GM21737 (cell line): ENCODE measurements at regions not wholly inside any gene's neighbourhood (a gene's known extent, or its start where the extent isn't known, plus 50 kb on each side); places are given as distances from the start of the nearest gene placed in this dataset.
"Not testable (repeated sequence)": the region's sequence is repeated elsewhere in the genome, so short reads cannot be mapped to it uniquely, and the experiment has no call there.

ENCODE experiments used
- ATAC-seq: cut with Tn5 transposase; IDR thresholded peaks from one replicate; pipeline ENCODE4 v1.9.1; 2021; ENCODE audit warnings: mild to moderate bottlenecking, moderate library complexity; ENCODE audit not compliant: unreplicated experiment

DNA sequence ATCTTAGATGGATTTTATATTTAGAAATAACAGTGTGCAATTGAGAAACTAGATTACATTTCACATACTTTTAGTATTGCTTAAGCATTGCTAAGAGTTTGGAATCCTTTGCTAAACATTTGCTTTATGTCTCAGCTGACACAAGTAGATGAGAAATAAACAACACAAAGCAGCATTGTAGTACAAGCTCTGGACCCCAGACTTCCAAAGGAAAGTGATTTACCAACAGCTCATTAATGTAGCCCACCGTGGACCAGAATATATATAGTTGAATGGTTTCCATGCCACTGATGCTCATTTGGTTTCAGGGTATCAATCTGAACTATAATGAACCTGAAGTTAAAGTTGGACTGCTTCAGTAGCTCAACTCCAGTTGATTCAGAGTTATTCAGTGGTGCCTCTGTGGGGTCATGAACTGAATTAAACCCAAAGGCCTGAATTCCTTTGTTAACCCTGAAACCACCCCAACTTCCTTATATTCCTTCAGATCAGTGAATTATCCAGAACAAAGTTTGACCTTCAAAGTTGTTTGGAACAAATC is 132.1 kb upstream of the NEIL3 start:
- ATAC-seq = no peak

DNA sequence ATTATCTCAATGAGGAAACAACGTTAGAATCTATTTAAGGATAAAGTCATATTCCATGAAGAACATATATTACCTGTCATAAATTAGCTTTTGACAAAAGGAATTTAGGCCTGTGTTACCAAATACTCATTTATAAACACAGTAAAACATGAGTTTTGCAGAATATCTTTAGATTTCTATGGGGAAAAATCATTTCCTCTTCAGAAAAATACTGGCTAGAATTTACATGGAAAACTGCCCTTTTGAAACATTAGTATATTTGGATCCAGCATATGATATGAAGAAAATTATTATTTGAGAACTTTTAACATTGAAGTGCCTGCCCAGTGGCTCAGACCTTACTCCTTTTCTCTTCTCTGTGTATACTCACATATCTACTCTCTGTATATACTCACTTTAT is 131.4 kb upstream of the NEIL3 start:
- ATAC-seq = no peak

- ATAC-seq = no peak
Measured at GRCh38 chr4:177182166-177182565, 127.5 kb upstream of the NEIL3 start.

DNA sequence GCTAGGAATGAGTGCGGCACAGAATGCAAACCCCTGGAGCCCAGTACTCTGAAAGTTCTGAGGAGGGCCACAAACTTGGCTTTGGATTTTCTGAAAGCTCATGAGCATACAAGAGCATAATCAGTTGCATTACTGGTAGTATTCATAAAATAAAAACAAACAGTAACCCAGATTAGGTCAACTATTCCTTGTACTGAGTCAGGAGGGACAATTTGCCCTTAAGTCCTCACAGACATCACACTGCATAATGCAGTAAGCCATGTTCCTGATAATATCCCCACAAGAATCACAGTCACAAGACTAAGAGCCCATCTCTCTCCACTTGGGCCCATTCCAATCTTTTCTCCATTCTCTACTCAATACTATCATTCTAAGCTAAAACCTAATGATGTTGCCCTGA is 126.9 kb upstream of the NEIL3 start:
- no peak for ATAC-seq

DNA sequence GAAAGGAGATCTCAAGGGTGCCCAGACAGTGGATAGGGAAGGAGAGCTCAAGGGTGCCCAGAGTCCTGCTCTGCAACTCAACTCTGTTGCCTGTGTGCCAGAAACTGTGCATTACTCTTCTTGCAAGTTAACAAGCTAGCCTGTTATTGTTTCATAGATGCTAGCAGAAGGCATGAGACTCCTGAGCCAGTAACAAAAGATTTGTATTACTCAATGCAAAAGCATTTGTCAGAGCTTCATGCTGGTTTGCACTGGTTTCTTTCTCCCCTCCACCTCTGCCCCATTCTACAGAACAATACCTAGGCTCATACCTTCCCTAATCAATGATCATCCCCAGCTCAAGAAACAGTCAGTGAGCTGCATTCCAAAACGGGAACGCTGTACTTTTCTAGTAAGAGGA is 124.5 kb upstream of the NEIL3 start:
- ATAC-seq = no peak

DNA sequence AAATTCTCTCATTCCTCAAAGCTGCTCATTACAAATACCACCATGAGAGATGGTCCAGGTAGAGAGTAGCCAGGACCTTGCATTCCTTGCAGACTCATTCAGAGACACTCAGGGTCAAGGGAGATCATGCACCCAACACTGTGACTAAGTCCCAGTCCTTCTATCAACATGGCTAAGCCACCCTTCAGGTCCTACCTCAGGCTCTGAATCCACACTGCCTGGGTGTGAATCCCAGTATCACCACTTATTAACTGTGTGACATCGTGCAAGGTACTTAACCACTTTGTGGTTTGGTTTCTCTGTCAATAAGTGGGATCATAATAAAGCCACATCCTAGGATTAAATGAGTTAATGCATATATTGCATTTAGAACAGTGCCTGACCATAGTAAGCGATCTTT is 124.1 kb upstream of the NEIL3 start:
- ATAC-seq = no peak

- ATAC-seq = no peak
Measured at GRCh38 chr4:177187371-177187770, 122.3 kb upstream of the NEIL3 start.

DNA sequence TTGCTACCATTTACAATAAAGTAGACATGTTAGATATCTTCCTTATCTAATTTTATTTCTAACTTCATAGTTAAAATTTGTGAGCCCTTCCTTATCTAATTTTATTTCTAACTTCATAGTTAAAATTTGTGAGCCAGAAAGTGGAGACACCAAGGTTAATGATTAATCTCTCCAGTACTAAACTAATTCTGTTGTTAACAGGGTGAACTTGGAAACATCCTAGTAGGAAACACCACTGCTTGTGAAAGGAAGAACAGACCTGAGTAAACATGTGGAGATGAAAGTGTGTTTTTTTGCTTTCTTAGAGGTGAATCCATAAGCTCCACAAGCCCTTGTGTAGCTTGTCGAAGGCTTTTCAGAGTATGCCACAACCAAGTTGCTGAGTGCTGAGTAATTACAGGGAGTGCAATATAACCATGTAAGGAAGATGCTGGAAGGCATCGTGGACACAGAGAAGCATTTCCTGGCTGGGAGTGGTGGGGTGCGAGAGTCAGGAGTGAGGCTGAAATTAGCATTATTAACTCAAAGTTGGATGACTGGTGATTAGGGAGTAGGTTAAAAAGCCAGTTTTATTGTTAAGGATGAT is 118.6 kb upstream of the NEIL3 start:
- no peak for ATAC-seq

DNA sequence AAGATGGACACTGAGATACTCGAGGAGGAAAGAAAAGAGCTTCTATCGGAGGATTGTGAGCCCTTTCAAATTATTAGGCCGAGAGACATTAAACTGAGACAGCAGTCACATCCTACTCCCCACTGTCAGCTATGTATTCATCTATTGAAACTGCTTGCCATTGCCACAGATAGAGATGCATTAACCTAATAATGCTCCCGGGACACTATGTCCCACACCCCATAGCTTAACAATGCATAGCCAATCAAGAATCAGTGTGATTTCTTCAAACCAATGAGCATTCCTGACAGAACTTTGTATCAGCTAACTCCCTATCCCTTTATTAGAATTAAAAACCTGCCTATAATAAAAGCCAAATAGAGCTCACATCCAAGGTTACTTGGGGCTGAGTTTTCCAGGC is 118.1 kb upstream of the NEIL3 start:
- no peak for ATAC-seq

- no peak for ATAC-seq
Measured at GRCh38 chr4:177191991-177192390, 117.7 kb upstream of the NEIL3 start.

DNA sequence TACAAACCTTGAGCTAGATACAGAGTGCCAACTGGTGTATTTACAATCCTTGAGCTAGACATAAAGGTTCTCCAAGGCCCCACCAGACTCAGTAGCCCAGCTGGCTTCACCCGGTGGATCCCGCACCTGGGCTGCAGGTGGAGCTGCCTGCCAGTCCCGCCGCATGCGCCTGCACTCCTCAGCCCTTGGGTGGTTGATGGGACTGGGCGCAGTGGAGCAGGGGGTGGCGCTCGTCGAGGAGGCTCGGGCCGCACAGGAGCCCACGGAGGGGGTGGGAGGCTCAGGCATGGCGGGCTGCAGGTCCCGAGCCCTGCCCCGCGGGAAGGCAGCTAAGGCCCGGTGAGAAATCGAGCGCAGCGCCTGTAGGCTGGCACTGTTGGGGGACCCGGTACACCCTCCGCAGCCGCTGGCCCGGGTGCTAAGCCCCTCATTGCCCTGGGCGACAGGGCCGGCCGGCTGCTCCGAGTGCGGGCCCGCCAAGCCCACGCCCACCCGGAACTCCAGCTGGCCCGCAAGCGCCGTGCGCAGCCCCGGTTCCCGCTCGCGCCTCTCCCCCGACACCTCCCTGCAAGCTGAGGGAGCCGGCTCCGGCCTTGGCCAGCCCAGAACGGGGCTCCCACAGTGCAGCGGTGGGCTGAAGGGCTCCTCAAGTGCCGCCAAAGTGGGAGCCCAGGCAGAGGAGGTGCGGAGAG is 116.5 kb upstream of the NEIL3 start:
- ATAC-seq = not testable (repeated sequence)

DNA sequence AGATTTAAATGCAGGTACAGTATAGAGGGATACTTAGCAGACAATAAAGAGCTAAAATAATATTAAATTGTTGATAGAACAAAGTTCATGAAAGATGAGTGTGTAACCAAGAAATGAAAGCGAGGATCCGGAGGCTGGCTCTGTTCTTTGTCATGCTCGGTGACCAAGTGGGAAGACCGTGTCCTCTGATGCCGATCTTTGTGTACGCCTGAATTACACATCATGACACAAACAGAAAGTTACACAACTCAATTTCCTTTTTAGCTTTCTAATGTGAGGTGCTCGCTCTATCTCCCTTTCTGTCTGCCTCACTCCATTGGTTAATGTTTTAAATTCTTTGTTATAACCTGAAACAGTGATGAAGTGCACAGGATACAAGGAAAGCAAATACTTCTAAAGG is 114.8 kb upstream of the NEIL3 start:
- no peak for ATAC-seq

DNA sequence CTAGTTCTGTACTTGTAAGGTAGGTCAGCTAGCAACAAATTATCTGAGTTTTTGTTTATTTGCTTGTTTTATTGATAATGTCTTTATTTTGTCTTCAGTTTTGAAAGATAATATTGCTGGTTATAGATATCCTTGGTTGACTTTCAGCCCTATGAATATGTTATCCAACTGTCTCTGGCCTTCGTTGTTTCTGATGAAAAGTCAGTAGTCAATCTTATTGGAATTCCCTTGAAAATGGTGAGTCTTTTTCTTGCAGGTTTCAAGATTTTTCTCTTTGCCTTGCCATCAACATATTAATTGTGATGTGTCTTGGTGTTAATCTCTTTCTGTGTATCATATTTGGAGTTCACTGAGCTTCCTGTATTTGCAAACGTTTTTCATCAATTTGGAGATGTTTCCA is 113.1 kb upstream of the NEIL3 start:
- ATAC-seq = no peak

GRCh38 chr4:177201614-177202013 is 108.1 kb upstream of the NEIL3 start:
- ATAC-seq = no peak

DNA sequence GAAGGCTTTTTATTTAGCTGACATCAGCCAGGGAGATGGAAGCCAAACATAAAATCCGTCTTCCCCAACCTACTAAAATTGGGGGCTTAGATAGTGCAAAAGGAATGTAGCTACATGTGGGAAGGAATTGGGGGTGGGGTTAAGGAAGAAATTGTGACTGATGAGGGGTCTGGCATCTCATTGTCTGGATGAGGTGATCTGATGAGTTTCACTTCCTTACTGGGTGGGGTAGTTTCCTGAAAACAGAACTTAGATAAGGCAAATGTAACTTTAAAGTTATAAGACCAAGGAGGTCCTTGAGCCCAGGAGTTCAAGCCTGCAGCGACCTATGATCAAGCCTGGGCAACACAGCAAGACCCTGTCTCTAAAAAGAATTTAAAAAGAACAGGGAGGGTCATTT is 105.5 kb upstream of the NEIL3 start:
- no peak for ATAC-seq

DNA sequence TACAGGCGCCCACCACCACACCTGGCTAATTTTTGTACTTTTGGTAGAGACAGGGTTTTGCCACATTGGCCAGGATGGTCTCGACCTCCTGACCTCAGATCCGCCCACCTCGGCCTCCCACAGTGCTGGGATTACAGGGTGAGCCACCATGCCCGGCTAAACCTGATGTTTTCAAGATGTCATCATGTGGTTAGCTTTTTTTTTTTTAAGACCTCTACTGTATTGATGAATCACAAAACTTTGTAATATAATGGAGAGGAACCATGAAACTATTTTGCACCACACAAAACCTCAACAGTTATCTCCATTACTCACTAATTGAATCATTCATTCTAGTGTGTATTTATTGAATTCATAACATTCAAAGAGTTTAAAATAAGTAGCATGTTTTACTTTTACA is 94.7 kb upstream of the NEIL3 start:
- ATAC-seq = no peak

DNA sequence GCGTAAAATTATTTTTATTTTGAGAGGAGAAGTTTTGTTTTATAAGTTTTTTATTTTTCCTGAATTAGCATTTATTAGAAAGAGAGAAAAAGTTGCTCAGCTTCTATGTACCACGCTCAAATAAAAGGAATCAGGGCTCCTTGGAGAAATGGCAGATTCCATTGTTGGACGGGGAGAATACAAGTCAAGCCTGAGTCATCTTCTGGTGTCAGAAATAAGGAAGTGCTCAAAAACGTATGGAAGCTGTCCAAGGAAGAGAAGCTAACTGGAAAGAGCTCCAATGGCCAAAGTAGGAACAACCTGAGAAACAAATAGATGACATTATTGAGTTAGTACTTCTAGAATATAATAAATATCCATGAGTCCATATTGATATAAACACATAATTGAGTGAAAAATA is 89.3 kb upstream of the NEIL3 start:
- ATAC-seq = no peak

- ATAC-seq = no peak
Measured at GRCh38 chr4:177222781-177223180, 86.9 kb upstream of the NEIL3 start.

DNA sequence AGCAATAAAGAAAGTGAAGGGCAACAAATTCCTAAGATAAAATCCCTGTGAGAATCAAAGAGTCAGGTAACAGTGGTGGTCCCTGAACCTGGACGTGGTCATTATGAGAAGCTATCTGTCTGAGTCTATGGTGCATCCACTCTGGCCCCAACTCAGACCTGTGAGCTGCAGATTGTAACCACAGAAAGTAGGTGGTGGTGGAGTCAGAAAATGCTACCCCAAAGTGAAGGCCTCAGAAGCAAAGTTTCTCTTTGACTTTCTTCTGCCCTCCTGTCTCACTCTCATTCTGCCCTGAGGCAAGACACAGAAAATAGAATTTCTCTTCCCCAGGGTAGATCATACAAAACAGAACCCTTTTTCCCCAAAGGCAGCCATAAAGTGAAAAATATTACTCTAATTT is 84.1 kb upstream of the NEIL3 start:
- no peak for ATAC-seq

DNA sequence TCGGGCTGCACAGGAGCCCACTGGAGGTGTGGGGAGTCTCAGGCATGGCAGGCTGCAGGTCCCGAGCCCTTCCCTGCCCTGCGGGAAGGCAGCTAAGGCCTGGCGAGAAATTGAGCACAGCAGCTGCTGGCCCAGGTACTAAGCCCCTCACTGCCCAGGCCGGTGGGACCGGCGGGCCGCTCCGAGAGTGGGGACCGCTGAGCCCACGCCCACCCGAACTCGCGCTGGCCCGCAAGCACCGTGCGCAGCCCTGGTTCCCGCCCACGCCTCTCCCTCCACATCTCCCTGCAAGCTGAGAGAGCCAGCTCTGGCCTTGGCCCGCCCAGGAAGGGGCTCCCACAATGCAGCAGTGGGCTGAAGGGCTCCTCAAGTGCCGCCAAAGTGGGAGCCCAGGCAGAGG is 82.0 kb upstream of the NEIL3 start:
- ATAC-seq = no peak

GRCh38 chr4:177228599-177228998 is 81.1 kb upstream of the NEIL3 start:
- no peak for ATAC-seq

DNA sequence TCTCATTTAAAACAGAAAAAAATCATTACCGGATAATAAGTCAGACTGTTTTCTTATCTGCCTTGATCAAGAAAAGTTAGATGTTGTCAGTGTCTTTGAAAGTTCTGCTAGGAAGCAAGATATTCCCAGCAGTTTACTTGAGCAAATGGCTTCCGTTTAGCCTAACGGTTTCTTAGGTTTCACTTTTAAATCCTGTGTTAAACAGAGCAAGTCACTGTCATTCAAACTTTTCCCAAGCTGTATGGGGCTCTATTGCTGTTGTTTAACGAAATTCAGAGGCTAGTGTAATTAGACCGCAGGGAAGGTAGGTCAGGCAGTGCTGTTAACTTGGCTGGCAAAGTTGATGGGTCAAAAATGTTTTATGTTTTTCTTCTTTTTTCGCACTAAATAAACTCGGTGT is 80.3 kb upstream of the NEIL3 start:
- ATAC-seq = no peak

- no peak for ATAC-seq
Measured at GRCh38 chr4:177232473-177232872, 77.2 kb upstream of the NEIL3 start.
